ENCODE measurements at regions not wholly inside any gene's neighbourhood (a gene's known extent, or its start where the extent isn't known, plus 50 kb on each side); places are given as distances from the start of the nearest gene placed in this dataset.

- no peaks in the 10 kb centered on the region for H3K36me3 ChIP-seq
- no peak overlapping the region for H3K4me3 ChIP-seq
- ATAC-seq: no peak
- TF ChIP-seq CTCF (IDR thresholded peaks at IDR 0.05): no peak
- no peak for FAIRE-seq
- intact Hi-C loops (cut with DNase I): no loop called here
- WGBS, 2 donors: 98 to 100% methylated on average over 2 of the region's 2 CpGs
- DNase-seq: no peak
- no peaks in the 10 kb centered on the region for H3K27me3 ChIP-seq
- H3K9me3 ChIP-seq: no peaks in the 10 kb centered on the region
- H3K27ac ChIP-seq: no peak overlapping the region
- H3K4me1 ChIP-seq: peaks cover 0 to 4% (median 0%) of the 10 kb centered on the region in 3 donors
Measured at GRCh38 chr7:12865593-12865992, 178.2 kb downstream of the ARL4A start.

GRCh38 chr7:12866207-12866606, 178.8 kb downstream of the ARL4A start:
- 85 to 92% methylated on average over 4 of the region's 4 CpGs for WGBS, 2 donors
- TF ChIP-seq CTCF (IDR thresholded peaks at IDR 0.05): no peak
- Histone ChIP-seq H3K27ac (no peak overlapping the region), H3K4me1 (no peaks in the 10 kb centered on the region), H3K9me3 (no peaks in the 10 kb centered on the region), H3K36me3 (no peaks in the 10 kb centered on the region), H3K4me3 (no peak overlapping the region), H3K27me3 (no peaks in the 10 kb centered on the region)
- FAIRE-seq: no peak
- DNase-seq: no peak
- intact Hi-C loops (cut with DNase I): no loop called here
- ATAC-seq: no peak

GRCh38 chr7:12868027-12868426, 180.6 kb downstream of the ARL4A start:
- intact Hi-C loops (cut with DNase I): no loop called here
- no peaks in the 10 kb centered on the region for H3K27me3 ChIP-seq
- TF ChIP-seq CTCF (IDR thresholded peaks at IDR 0.05): no peak
- no peaks in the 10 kb centered on the region for H3K4me1 ChIP-seq
- H3K27ac ChIP-seq: no peak overlapping the region
- no peaks in the 10 kb centered on the region for H3K9me3 ChIP-seq
- no peak overlapping the region for H3K4me3 ChIP-seq
- no peak for ATAC-seq
- no peak for DNase-seq
- 80 to 86% methylated on average over 2 of the region's 2 CpGs for WGBS, 2 donors
- no peaks in the 10 kb centered on the region for H3K36me3 ChIP-seq
- no peak for FAIRE-seq

- peak; percentile 75 for FAIRE-seq
- ATAC-seq: no peak
Measured at GRCh38 chr7:12870219-12870618, 182.8 kb downstream of the ARL4A start.

GRCh38 chr7:12872487-12872886, 185.1 kb downstream of the ARL4A start:
- 83 to 84% methylated on average over 6 of the region's 6 CpGs for WGBS, 2 donors
- Histone ChIP-seq H3K36me3 (no peaks in the 10 kb centered on the region), H3K27ac (no peak overlapping the region), H3K27me3 (no peaks in the 10 kb centered on the region), H3K4me1 (no peaks in the 10 kb centered on the region), H3K4me3 (no peak overlapping the region), H3K9me3 (no peaks in the 10 kb centered on the region)
- no peak for FAIRE-seq
- DNase-seq: no peak
- intact Hi-C loops (cut with DNase I): no loop called here
- no peak for TF ChIP-seq CTCF (IDR thresholded peaks at IDR 0.05)
- ATAC-seq: no peak

More at GRCh38 chr7:12870219-12870618, 182.8 kb downstream of the ARL4A start:
- H3K9me3 ChIP-seq: no peaks in the 10 kb centered on the region
- H3K4me3 ChIP-seq: no peak overlapping the region
- H3K27me3 ChIP-seq: no peaks in the 10 kb centered on the region
- no peak for DNase-seq
- H3K36me3 ChIP-seq: no peaks in the 10 kb centered on the region
- TF ChIP-seq CTCF (IDR thresholded peaks at IDR 0.05): no peak
- no peak overlapping the region for H3K27ac ChIP-seq
- intact Hi-C loops (cut with DNase I): no loop called here
- 94 to 98% methylated on average over 1 of the region's 1 CpG for WGBS, 2 donors
- no peaks in the 10 kb centered on the region for H3K4me1 ChIP-seq
